ENCODE measurements at regions not wholly inside any gene's neighbourhood (a gene's known extent, or its start where the extent isn't known, plus 50 kb on each side); places are given as distances from the start of the nearest gene placed in this dataset.
"Not testable (repeated sequence)": the region's sequence is repeated elsewhere in the genome, so short reads cannot be mapped to it uniquely, and the experiment has no call there.

DNA sequence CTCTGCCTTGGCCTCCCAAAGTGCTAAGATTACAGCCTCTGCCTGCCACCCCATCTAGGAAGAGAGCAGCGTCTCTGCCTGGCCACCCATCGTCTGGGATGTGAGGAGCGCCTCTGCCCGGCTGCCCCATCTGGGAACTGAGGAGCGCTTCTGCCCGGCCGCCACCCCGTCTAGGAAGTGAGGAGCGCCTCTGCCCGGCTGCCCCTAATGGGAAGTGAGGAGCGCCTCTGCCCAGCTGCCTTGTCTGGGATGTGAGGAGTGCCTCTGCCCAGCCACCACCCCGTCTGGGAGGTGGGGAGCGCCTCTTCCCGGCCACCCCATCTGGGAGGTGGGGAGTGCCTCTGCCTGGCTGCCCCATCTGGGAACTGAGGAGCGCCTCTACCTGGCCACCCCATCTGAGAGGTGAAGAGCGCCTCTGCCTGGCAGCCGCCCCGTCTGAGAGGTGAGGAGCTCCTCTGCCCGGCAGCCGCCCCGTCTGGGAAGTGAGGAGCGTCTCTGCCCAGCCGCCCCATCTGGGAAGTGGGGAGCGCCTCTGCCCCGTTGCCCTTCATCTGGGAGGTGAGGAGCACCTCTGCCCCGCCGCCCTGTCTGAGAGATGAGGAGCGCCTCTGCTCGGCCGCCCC, 481.0 kb upstream of the GNPDA2 start:
- DNase-seq: not testable (repeated sequence)

DNA sequence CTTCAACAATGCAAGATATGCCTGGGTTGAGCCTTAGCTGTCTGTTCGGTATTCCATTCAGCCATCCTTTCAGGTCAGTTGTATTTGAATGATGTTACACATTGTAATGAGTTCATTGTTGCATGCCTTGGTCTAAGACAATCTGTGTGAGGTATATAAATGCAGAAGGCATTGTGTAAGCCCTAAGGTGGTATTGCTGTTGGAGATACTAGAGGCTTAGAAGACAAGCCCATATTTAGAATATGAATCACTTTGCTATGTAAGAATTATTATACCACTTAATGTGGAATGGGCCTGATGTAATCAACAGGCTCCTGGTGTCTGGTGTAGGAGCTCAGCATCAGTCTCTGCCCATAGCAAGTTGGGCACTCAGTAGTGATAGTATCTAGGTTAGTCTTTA, 473.4 kb upstream of the GNPDA2 start:
- no peak for DNase-seq

DNA sequence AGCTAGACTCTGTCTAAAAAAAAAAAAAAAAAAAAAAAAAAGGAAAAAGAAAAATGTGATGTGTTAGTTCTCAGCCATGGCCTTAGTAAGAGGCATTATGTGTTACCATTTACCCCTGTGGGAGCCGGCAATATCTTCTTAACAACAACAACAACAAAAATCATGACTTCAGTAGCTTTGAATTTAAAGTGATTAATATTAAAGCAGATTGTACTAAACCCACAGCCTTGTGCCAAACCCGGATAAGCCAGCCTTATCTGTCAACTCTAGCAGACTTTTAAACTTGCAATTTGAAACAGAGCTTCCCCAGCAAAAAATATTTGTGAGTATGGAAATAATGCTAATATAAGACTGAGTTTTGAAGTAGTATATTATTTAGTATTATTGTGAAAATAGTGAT, 462.1 kb upstream of the GNPDA2 start:
- DNase-seq: no peak

DNA sequence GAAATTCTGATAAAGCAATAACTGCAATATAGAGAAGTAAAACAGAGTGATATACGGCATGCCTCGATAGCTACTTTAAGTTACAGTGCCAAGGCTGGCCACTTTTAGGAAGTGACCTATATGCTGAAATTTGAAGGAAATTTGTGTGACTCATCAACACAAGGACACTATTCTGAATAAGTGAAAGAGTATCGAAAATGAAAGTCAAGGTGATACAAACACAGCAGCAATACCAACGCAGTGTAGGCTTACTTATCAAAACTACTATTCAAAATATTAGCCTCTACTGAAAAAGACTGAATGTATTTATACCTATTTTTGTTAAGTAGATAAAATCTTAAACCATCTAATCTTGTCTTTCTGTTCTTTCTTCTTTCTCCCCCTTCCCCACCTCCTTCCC, 459.9 kb upstream of the GNPDA2 start:
- DNase-seq: no peak

DNA sequence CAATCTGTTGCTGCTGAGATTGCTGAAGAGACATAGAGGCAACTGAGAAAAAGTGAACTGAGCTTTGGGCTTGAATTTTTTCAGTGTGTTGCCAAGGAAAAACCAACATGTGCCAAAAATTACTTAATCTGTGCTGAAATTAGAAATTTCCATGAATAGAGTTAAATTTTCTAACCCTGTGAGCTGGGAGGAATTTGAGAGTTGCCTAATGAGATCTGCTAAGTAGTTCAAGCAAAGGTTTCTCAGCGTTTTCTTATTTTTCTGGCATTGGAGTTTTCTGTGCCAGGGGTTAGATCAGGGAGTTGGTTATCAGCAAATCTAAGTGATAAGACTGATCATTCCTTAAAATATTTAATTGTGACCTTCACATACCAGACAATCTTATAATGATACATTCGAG, 457.5 kb upstream of the GNPDA2 start:
- no peak for DNase-seq

DNA sequence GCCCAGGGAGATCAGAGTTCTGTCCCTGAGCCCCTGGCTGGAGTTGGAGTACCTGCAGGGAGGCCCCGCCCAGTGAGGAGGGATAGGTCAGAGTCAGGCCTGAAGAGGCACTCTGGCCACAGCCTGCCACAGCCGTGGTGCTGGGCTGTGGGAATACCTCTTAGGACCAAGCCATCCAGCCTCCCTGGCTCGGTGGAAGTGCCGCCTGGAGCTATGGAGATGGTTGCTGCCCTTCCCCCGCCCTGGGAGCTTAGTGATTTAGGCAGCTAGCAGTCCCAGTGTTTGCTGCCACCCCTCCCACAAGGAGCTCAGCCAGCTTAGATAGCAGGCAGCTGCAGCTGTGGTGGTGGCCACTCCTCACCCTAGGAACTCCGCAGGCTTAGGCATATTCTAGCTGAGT, 446.3 kb upstream of the GNPDA2 start:
- DNase-seq: no peak

DNA sequence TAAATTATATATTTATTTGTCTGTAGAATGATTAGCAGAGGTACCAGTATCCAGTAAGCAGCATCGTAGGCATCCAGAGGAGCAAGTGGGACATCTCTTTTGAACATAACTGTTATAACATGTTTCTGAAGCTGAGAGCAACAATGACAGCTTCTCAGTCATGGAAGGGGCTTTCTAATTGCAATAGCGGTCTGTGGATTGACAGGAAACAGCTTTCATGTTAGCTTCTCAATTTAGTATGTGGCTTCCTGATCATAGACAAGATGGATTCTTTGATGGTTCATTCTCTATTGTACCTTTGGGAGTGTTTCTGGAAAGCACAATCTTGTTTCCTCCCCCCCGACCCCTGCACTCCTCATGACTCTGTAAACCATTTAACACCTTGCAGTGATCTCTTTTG, 434.6 kb upstream of the GNPDA2 start:
- no peak for DNase-seq

DNA sequence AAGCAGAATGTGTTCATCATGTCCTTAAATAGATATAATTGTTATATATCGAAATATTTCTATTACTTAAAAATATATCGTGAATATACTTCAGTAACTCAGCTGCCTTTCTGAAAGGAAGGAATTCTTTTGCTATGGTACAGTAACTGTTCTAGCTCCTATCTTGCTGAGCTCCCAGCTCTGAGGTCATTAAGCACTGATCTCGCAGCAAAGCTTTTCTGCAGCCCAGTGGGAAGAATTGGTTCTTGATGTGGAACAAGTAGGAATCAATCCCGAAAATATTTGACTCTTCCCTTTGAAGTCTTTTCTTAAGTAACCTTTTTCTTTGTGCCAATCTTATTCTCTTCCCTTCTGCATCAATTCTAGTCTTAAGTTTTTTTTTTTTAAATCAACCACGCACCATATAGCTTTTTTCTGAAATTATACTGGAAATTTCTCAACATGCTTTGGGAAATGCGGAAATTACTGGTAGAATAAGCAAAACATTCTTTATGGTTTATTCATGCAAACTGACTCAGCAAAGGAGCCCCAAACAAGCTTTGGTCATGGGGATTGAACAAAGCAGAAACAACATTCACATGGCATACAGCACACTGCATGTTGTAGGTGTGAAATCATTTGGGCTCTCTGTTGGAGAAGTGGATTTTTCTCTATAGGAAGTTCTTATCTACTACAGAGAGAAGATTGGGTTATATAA, 428.9 kb upstream of the GNPDA2 start:
- DNase-seq: no peak

DNA sequence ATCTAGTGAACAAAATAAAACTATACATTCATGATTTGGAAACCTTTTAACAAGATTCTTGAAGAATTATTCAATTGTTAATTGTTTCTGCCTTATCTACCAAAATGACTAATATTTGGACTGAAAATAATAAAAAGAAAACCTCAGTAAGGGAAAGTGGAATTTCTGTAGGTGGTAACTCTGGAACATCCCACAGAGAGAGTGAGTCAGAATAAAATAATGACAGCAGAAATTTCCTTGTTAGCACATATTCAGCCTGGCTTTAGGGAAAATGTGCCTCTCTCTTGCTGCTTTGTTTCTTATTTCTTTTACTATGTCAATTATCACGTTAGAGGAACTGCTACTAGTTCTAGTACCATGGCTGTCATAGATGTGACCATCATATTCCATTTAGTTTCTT, 421.5 kb upstream of the GNPDA2 start:
- DNase-seq: no peak

DNA sequence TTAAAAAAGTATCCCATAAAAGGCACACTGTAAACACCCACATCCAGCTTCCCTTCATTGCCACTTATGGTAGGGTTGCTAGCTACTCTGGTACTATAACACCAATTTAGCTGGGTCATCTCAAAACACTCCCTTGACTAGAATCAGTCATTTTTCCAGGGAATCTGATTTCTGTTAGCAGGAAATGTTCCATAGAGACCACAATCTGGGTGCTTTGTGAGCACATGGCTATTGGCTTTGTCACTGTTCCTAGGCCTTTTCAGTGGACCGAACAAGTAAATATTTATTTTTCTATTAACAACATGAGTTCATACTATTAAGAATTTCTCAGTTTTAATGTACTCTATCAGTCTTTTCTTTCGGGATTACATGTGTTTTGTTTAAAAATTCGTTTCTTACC, 404.7 kb upstream of the GNPDA2 start:
- DNase-seq: no peak

DNA sequence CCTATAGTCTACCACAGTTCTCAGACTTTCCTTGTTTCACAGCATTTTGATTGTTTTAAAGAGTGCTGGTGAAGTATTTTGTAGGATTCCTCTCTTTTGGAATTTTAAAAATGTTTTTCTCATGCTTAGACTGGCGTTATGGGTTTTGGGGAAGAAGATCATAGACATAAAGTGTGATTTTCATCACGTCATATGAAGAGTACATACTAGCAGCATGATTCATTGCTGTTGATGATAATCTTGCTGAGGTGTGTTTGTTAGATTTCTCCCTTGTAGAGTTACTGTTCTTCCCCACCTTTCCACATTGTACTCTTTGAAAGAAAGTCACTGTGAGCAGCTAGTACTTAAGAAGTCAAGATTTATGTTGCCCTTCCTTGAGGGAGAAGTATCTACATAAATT, 396.1 kb upstream of the GNPDA2 start:
- no peak for DNase-seq

DNA sequence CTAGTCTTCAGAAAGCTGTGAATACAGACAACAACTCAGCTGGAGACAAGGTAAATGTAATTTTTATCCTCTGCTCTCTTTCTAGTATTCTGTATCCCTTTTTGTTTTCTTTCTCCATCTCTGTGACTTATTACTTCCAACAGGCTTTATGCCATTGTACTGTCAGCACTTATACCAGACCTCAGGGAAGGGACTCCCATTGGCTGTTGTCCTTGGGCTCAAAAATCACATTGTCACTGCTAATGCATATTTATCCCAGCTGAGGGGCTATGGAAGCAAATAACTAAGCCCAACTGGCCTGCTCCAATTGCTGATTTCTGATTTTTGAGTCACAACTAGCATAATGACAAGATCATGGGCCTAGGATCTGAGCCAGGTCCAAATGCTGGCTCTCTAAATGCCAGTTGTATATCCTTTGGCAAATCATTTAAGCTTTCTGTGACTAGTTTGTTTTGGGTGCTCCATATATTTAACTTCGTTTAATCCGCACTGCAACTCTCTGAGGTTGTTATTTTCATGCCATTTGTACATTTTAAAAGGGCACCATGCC, 395.1 kb upstream of the GNPDA2 start:
- no peak for DNase-seq

DNA sequence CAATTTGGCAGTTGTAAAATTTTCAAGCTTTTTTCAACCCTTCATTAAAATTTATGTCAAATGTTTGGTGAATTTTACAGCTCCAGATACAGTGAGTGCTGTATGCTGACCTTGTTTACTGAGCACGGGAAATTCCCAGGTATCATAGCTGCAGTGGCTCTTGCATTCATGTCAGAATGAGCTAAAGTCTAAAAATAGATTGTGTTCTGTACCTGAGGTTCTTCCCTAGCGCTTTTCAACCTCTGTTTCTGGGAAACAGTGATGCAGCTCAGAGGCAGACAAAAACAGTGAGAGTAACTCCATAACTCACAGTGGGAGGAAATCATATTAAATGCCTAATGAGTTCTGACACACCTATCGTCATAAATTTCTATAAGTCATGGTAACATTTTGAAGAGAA, 393.8 kb upstream of the GNPDA2 start:
- no peak for DNase-seq

DNA sequence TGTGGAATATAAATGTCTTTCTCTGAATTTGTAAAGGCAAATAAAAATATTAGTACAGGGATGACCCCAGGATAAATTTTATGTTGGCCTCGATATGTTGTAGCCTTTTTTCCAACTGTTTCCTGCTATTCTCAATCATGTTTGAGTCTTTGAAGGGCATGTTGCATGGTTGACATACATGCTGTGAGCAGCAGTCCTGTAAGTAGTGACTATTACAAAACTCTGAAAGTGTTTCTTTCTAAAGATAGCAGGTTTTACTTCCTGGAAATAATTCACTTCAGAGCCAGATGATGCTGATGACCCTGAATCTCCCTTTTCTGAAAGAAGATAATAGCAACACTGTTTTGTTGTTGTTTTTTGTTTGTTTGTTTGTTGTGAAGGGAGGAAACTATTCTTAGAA, 393.0 kb upstream of the GNPDA2 start:
- DNase-seq: no peak

DNA sequence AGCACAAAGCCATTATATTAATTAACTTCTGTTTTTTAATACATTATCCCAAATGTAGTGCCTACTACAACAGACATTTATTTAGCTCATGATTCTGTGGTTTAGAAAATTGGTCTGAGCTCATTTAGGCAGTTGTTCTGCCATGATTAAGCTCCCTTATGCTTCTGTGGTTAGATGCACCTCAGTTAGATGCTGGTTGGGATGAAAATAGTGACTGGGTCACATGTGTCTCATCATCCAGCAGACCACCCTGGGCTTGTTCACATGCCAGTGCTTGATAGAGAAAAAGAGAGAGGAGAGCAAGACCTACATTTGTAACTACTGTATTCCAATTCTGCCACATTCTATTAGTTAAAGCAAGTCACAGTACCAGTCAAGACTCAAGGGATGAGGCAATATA, 376.4 kb upstream of the GNPDA2 start:
- DNase-seq: no peak

DNA sequence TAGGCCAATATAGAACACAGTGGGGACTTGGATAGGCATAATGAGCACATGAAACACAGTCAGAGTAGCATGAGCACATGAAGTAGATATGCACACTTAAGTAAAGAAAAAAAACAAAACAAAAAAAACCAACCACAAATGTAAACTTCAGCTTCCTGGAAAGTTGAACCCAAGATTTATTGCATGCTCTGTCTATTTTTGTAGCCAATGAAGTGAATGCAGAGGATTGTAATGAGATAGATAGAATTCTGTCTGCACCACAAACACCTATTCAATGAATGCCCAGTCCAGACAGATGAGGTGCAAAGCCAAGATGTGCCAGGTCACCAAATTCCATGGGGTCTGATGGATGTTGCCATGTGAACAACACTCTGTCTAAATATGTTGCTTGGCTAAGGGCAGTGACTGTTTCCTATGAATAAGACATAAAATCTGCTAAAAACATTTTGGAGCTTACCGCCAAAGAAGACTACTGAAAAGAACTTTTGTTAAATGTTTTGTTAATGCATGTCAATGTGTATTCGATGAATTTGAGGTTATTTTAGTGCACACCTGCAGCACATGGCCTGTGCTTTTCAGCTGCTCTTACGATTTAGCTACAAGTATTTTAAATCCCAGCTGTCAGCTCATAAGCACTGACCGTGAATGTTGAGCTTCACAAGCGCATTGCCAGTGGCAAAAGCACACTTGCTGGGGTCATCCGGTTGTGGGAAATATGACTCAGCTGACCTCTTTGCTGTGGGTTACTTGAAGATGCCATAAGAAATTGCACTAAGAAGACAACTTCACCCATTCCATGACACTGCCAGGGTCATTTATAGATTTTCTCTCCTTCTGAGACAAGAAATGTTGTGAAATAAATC, 374.8 kb upstream of the GNPDA2 start:
- no peak for DNase-seq

DNA sequence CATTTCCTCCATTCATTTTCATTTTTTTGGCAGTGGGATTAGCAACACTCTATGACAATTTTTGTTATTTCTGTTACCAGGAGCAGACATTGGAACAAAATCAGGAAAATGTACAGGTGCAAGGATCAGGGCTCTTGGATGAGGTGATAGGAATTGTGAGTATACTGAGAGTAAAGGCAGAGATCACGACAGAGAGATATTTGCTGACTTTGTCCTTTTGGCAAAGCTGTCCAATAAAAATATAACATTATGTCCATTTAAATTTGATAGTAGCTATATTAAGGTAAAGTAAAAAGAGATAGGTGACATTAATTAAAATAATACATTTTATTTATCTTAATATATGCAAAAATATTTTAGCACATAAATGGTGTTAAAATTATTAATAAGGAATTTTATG, 373.1 kb upstream of the GNPDA2 start:
- DNase-seq: no peak

DNA sequence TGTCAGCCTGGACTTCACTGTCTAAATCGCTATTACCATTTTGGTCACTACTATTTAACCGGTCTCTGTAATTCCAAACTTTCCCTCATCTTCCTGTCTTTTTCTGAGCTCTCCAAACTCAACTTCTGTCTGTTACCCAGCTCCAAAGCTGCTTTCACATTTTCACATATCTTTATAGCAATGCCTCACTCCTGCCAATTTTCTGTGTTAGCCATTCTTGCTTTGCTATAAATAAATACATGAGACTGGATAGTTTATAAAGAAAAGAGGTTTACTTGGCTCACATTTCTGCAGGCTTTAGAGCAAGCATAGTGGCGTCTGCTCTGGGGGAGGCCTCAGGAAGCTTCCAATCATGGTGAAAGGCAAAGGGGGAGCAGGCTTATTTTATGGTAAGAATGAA, 368.3 kb upstream of the GNPDA2 start:
- no peak for DNase-seq

DNA sequence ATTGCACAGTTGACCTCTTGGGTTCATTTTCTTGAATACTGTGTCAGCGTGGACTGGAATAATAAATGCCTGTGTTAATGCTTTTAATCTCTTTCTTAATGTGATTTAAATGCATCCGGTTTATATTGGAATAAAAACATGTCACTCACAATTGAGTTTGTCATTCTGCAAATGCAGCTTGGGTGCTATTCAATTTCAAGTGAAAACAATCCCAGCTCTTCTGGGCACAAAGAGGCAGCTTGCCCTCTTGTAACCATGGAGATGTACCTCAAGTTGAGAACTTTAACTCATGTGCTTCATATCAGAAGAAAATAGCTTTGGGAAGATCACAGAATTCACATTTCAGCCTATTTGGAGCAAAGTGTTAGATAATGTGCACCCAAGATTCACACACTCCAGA, 355.7 kb upstream of the GNPDA2 start:
- no peak for DNase-seq

DNA sequence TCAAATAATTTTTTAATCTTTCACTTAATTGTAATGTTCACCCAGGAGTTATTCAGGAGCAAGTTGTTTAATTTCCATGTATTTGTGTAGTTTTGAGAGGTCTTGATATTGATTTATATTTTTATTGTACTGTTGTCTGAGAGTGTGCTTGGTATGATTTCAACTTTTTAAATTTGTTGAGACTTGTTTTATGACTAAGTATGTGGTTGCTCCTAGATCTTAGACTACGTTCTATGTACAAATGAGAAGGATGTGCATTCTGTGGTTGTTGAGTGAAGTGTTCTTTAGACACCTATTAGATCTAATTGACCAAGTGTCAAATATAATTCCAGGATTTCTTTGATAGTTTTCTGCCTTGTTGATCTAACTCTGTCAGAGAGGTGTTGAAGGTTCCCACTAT, 353.3 kb upstream of the GNPDA2 start:
- DNase-seq: no peak

DNA sequence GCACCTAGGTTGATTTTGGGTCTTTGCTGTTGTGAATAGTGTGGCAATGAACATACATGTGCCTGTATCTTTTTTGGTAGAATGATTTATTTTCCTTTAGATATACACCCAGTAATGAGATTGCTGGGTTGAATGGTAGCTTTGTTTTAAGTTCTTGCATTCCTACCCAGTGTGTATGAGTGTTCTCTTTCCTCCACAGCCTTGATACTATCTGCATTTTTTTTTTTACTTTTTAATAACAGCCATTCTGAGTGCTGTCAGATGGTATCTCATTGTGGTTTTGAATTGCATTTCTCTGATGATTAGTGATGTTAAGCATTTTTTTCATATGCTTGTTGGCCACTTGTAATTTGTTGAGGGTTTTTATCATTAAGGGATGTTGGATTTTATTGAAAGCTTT, 351.8 kb upstream of the GNPDA2 start:
- no peak for DNase-seq

DNA sequence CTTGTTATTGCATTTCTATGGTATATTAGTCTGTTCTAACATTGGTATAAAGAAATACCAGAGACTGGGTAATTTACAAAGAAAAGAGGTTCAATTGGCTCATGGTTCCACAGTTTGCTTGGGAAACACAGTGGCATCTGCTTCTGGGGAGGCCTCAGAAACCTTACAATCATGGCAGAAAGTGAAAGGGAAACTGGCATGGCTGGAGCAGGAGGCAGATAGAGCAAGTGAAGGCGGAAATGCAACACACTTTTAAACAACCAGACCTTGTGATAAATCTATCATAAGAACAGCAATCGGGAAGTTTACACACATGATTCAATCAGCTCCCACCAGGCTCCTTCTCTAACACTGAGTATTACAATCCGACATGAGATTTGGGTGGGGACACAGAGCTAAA, 346.6 kb upstream of the GNPDA2 start:
- no peak for DNase-seq

DNA sequence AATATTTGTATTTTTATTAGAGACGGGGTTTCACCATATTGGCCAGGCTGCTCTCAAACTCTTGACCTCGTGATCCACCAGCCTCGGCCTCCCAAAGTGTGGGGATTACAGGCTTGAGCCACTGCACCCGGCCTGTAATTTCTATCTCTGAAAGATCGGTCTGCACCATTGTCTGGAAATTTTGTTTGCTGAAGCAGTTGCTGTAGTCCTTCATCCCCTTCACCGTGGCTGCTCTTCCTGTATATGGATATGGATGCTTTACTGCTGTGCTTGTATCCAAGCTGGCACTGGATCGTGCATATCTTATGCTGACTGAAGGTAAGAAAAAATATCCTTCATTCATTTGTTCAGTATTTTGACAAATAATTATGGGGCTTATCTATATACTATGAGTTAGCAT, 338.4 kb upstream of the GNPDA2 start:
- no peak for DNase-seq

DNA sequence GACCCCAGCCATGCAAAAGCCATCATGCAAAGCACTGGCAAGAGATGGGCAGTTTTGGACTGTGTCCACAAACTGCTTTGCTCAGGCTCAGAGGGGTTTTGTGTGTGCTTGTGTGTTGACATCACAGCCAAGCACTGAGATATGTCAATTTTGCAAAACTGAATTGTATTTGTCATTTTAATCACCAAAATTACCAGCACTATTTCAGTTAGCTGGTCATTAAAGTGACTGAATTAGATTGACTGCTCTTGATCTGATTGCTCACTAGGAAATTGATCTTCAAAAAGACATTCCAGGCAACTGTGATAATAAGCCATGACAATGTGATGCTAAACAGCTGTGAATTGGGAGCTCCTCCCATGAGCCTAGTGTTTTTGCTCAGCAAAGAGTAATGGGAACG, 337.3 kb upstream of the GNPDA2 start:
- DNase-seq: no peak
